ENCODE measurements at regions not wholly inside any gene's neighbourhood (a gene's known extent, or its start where the extent isn't known, plus 50 kb on each side); places are given as distances from the start of the nearest gene placed in this dataset.

- H3K4me3 ChIP-seq (ENCODE audit: low read depth, low read length), result no peak overlapping the region
- in situ Hi-C loops (cut with HindIII; ENCODE audit: low sequenced_read_pairs), result no loop called here
- no peak for DNase-seq (ENCODE audit: low read depth, low spot score)
- no peak for TF ChIP-seq CTCF (IDR thresholded peaks at IDR 0.05; ENCODE audit: low read depth, low read length)
These were observed 825.4 kb downstream of the UQCRFS1 start for GRCh38 chr19:28387507-28387906.

- TF ChIP-seq CTCF (IDR thresholded peaks at IDR 0.05; ENCODE audit: low read depth, low read length), result no peak
- no peak for DNase-seq (ENCODE audit: low read depth, low spot score)
- in situ Hi-C loops (cut with HindIII; ENCODE audit: low sequenced_read_pairs), result no loop called here
- no peak overlapping the region for H3K4me3 ChIP-seq (ENCODE audit: low read depth, low read length)
These were observed 826.5 kb downstream of the UQCRFS1 start for GRCh38 chr19:28386470-28386869.

- no peak overlapping the region for H3K4me3 ChIP-seq (ENCODE audit: low read depth, low read length)
- no peak for TF ChIP-seq CTCF (IDR thresholded peaks at IDR 0.05; ENCODE audit: low read depth, low read length)
- in situ Hi-C loops (cut with HindIII; ENCODE audit: low sequenced_read_pairs), result no loop called here
- DNase-seq (ENCODE audit: low read depth, low spot score), result no peak
These were observed 826.9 kb downstream of the UQCRFS1 start for GRCh38 chr19:28386066-28386465.

- no peak overlapping the region for H3K4me3 ChIP-seq (ENCODE audit: low read depth, low read length)
- no peak for TF ChIP-seq CTCF (IDR thresholded peaks at IDR 0.05; ENCODE audit: low read depth, low read length)
- no peak for DNase-seq (ENCODE audit: low read depth, low spot score)
- in situ Hi-C loops (cut with HindIII; ENCODE audit: low sequenced_read_pairs), result no loop called here
These were observed 835.9 kb downstream of the UQCRFS1 start for GRCh38 chr19:28377077-28377476.

GRCh38 chr19:28374971-28375370 is 838.0 kb downstream of the UQCRFS1 start:
- TF ChIP-seq CTCF (IDR thresholded peaks at IDR 0.05; ENCODE audit: low read depth, low read length), result no peak
- DNase-seq (ENCODE audit: low read depth, low spot score), result no peak
- in situ Hi-C loops (cut with HindIII; ENCODE audit: low sequenced_read_pairs), result no loop called here
- no peak overlapping the region for H3K4me3 ChIP-seq (ENCODE audit: low read depth, low read length)

- DNase-seq (ENCODE audit: low read depth, low spot score), result no peak
- no peak for TF ChIP-seq CTCF (IDR thresholded peaks at IDR 0.05; ENCODE audit: low read depth, low read length)
- in situ Hi-C loops (cut with HindIII; ENCODE audit: low sequenced_read_pairs), result no loop called here
- H3K4me3 ChIP-seq (ENCODE audit: low read depth, low read length), result no peak overlapping the region
These were observed 840.2 kb downstream of the UQCRFS1 start for GRCh38 chr19:28372576-28373247.

Measured in astrocyte of the spinal cord (primary cell).